Endothelial cell (in vitro differentiated cells): ENCODE measurements at regions not wholly inside any gene's neighbourhood (a gene's known extent, or its start where the extent isn't known, plus 50 kb on each side); places are given as distances from the start of the nearest gene placed in this dataset.

Experiments used
- DNase-seq: peaks from one replicate; pipeline ENCODE4 v3.0.0; 2021; ENCODE audit warnings: low spot score
- H3K27ac Mint-ChIP-seq: one replicate; pipeline ENCODE4 v1.8.0; 2021; ENCODE audit warnings: mixed read lengths, inconsistent platforms; ENCODE audit not compliant: unreplicated experiment
- H3K27me3 Mint-ChIP-seq: one replicate; pipeline ENCODE4 v1.8.0; 2021; ENCODE audit warnings: mild to moderate bottlenecking, moderate library complexity, mixed read lengths, inconsistent platforms; ENCODE audit not compliant: unreplicated experiment
- H3K36me3 Mint-ChIP-seq: one replicate; pipeline ENCODE4 v1.8.0; 2021; ENCODE audit warnings: mild to moderate bottlenecking, low read depth, mixed read lengths, inconsistent platforms; ENCODE audit not compliant: unreplicated experiment
- H3K4me1 Mint-ChIP-seq: one replicate; pipeline ENCODE4 v1.8.0; 2021; ENCODE audit warnings: mild to moderate bottlenecking, mixed read lengths, inconsistent platforms; ENCODE audit not compliant: unreplicated experiment
- H3K4me3 Mint-ChIP-seq: one replicate; pipeline ENCODE4 v1.8.0; 2021; ENCODE audit warnings: mild to moderate bottlenecking, mixed read lengths, inconsistent platforms; ENCODE audit not compliant: unreplicated experiment
- H3K9me3 Mint-ChIP-seq: one replicate; pipeline ENCODE4 v1.8.0; 2021; ENCODE audit warnings: mixed read lengths, inconsistent platforms; ENCODE audit not compliant: unreplicated experiment
- TF ChIP-seq, protein P1 (sequence below): fragments of 200-600 bp; sonication (generic); IDR thresholded peaks from one replicate; pipeline ENCODE4 v1.5.0; 2021; ENCODE audit warnings: antibody characterized with exemption; ENCODE audit not compliant: unreplicated experiment

- Mint-ChIP-seq H3K36me3 (no peaks in the 10 kb centered on the region), H3K9me3 (no peaks in the 10 kb centered on the region), H3K4me1 (no peaks in the 10 kb centered on the region), H3K4me3 (no peak overlapping the region), H3K27ac (no peak overlapping the region), H3K27me3 (no peaks in the 10 kb centered on the region)
- TF ChIP-seq, protein P1, sequence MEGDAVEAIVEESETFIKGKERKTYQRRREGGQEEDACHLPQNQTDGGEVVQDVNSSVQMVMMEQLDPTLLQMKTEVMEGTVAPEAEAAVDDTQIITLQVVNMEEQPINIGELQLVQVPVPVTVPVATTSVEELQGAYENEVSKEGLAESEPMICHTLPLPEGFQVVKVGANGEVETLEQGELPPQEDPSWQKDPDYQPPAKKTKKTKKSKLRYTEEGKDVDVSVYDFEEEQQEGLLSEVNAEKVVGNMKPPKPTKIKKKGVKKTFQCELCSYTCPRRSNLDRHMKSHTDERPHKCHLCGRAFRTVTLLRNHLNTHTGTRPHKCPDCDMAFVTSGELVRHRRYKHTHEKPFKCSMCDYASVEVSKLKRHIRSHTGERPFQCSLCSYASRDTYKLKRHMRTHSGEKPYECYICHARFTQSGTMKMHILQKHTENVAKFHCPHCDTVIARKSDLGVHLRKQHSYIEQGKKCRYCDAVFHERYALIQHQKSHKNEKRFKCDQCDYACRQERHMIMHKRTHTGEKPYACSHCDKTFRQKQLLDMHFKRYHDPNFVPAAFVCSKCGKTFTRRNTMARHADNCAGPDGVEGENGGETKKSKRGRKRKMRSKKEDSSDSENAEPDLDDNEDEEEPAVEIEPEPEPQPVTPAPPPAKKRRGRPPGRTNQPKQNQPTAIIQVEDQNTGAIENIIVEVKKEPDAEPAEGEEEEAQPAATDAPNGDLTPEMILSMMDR: no peak
- DNase-seq: no peak
These were observed 153.8 kb downstream of the SEMA6D start for GRCh38 chr15:47870956-47871625.

- Mint-ChIP-seq H3K9me3 (no peaks in the 10 kb centered on the region), H3K27me3 (no peaks in the 10 kb centered on the region), H3K36me3 (no peaks in the 10 kb centered on the region), H3K4me1 (no peaks in the 10 kb centered on the region), H3K27ac (no peak overlapping the region), H3K4me3 (no peak overlapping the region)
- TF ChIP-seq, protein P1: no peak
- DNase-seq: no peak
These were observed 154.9 kb downstream of the SEMA6D start for GRCh38 chr15:47872208-47872607.

DNA sequence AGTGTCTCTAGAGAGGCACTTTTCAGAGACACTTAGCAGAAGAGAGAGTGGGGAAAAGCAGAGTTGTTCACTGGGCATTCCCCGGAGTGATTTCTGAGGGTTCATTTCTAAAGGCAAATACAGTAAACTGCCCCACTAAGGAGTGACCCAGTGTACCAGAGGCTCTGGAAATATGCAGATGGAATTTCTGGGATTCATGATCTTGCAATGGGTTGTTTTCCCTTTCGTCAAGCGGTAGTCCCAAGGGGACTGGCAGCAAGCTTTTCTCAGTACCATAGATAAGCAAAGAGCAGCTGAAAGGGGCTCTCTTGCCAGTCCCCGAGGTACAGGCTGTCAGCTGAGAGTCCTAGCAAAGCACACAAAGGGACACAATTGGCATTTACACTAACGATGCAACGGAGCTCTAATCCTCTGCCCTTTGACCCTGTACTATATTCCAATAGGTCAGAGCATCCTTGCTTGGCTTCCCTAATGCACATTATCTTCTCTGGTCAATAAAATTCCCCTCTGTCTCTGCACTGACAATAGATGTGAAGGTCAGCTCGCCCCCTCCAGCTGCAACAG, 155.6 kb downstream of the SEMA6D start:
- no peak overlapping the region for H3K4me3 Mint-ChIP-seq
- H3K27me3 Mint-ChIP-seq: no peaks in the 10 kb centered on the region
- TF ChIP-seq, protein P1: no peak
- no peaks in the 10 kb centered on the region for H3K4me1 Mint-ChIP-seq
- no peaks in the 10 kb centered on the region for H3K36me3 Mint-ChIP-seq
- H3K9me3 Mint-ChIP-seq: no peaks in the 10 kb centered on the region
- no peak for DNase-seq
- H3K27ac Mint-ChIP-seq: no peak overlapping the region

DNA sequence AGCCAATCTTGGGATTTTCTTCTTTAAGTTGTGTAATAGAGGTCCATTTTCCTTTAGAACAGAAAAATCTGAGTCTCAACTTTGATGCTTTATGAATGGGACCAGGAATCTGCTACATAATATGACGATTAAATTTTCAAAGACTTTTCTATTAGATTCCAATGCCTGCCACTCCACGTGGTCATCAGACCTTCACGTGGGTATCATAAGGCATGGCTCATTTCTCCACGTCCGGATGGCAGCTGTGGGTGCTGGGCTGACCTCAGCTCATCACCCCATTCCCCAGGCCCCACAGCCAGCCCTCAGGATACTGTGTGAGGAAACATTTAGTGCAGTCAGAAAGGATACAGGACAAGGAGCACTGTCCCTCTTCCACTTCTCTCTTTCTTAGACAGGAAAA, 159.7 kb downstream of the SEMA6D start:
- Mint-ChIP-seq H3K9me3 (no peaks in the 10 kb centered on the region), H3K4me1 (no peaks in the 10 kb centered on the region), H3K36me3 (no peaks in the 10 kb centered on the region), H3K4me3 (no peak overlapping the region), H3K27me3 (peaks cover 3% of the 10 kb centered on the region), H3K27ac (no peak overlapping the region)
- TF ChIP-seq, protein P1: no peak
- DNase-seq: no peak

DNA sequence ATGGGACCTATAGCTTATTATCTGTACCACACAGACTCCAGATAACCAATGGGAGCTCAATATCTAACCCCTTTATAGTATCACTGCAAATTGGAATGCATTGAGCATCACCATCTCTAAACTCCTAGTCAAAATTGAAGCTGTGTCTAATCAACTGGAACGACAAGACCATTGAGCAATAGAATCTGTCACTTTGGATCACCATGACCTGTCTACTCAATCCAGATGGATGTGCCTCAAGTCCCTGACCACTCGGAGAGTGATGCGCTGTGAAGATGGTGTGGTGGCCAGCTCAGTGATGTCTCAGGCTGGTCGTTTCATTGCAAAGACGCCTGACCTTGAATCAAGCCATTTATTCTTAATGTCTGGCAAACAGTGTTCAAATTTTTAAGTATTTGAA, 160.5 kb downstream of the SEMA6D start:
- H3K4me1 Mint-ChIP-seq: no peaks in the 10 kb centered on the region
- TF ChIP-seq, protein P1: no peak
- H3K27me3 Mint-ChIP-seq: peaks cover 3% of the 10 kb centered on the region
- H3K36me3 Mint-ChIP-seq: no peaks in the 10 kb centered on the region
- DNase-seq: no peak
- H3K9me3 Mint-ChIP-seq: no peaks in the 10 kb centered on the region
- H3K27ac Mint-ChIP-seq: no peak overlapping the region
- H3K4me3 Mint-ChIP-seq: no peak overlapping the region
